Hippocampal formation (tissue), 2 donors: ENCODE measurements at regions not wholly inside any gene's neighbourhood (a gene's known extent, or its start where the extent isn't known, plus 50 kb on each side); places are given as distances from the start of the nearest gene placed in this dataset.
"Not testable (repeated sequence)": the region's sequence is repeated elsewhere in the genome, so short reads cannot be mapped to it uniquely, and the experiment has no call there.

Experiments
- DNase-seq, 2 donors: peaks; one replicate each; lab custom pipeline; 2025; lab: John Stamatoyannopoulos, UW

DNA sequence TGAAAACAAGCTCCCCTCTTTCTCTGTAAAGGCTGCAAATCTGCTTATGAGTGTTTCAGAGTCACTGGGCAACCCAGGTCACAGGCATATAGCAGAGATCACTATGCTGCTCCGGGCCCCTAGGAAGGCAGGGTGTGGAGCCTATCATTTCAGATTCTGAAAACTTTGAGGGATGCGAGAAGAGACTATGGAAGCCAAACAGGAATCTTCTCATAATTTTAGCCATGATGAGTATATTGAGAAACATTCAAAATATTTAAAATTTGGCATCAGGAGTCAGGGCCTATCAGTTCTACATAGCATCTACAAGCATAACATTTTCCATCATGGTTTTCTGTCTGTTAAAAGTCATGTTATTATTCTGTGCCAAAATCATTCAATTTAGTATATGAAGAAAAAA, 61.7 kb upstream of the ATXN3L start:
- DNase-seq = no peak

DNA sequence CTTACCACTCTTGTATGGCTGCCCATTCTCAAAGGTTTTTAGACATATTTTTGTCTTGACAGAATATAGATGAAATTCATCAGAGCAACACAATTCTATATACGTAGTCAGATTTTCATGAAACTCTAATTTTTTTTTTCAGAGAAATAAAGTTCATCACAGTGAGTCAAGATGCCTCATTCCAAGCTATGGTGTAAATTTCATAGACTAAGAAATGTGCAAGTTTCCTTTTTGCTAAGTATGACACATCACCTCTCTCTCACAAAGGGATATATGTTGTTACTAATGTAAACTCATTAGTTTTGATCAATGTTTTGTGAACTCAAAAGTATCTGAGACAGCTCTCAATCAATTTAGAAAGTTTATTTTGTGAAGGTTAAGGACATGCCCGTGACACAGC, 60.4 kb upstream of the ATXN3L start:
- DNase-seq = no peak

- DNase-seq = not testable (repeated sequence)
Observed at GRCh38 chrX:13378562-13379518, 59.0 kb upstream of the ATXN3L start.

DNA sequence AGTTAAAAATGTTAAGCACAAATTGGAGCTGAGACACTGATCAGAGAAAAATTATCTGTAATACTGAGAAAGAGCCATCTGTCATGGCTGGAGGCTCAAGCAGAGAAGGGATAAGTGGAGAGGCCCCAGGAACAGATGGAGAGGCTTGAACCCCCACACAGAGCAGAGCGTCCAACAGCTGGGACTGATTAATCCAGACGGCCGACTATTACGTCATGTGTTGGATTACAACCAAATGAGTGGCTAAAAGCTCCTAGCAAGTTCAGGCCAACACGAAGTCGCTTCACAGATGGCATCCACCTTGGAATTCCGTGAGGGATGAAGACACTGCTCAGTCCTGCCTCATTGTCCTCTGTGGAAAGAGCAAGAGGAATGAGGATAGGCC, 57.7 kb upstream of the ATXN3L start:
- DNase-seq = no peak

DNA sequence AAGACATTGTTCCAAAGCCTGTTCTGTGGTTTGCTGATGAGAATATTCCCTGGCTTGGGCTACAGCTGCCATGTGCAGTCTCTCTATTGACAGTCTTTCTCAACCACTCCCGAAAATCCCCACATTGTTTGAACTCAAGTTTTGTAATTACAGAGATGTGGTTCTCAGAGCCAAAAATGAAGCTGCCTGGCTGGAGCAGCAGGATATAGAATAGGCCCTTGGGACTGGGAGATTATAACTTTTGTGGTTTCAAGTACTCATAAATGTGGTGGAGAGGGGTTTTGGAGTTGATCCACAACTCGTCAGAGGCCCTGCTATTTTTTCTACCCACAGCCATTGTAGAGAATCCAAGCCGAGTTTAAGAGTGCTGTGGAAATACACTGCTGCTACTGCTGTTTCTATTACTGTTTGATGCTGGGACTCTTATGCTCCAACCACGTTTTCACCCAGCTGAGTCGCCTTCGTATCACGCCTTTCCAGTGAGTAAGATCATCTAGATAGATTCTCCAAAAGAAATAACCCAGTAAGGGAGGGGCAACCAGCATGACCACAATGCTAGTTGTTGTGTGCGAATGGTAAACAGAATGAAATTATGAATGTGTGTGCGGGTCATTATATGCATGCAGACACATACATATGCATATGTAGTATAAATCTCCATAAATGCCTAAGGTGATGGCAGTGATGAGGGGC, 57.1 kb upstream of the ATXN3L start:
- no peak for DNase-seq

DNA sequence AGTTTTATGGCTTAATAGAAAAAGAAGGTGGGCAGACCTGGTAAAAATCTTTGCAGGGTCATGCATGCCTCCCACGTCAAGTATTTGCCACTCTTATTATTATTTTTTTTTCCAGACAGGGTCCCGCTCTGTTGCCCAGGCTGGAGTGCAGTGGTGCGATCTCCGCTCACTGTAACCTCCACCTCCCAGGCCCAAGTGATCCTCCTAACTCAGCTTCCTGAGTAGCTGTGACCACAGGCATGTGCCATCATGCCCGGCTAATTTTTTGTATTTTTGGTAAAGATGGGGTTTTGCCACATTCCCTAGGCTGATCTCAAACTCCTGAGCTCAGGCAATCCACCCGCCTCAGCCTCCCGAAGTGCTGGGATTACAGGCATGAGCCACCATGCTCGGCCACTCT, 55.7 kb upstream of the ATXN3L start:
- DNase-seq = not testable (repeated sequence)

- no peak for DNase-seq
Observed at GRCh38 chrX:13374364-13374763, 54.5 kb upstream of the ATXN3L start.

GRCh38 chrX:13373431-13374187, 53.8 kb upstream of the ATXN3L start:
- DNase-seq = no peak

GRCh38 chrX:13373027-13373426, 53.2 kb upstream of the ATXN3L start:
- no peak for DNase-seq

DNA sequence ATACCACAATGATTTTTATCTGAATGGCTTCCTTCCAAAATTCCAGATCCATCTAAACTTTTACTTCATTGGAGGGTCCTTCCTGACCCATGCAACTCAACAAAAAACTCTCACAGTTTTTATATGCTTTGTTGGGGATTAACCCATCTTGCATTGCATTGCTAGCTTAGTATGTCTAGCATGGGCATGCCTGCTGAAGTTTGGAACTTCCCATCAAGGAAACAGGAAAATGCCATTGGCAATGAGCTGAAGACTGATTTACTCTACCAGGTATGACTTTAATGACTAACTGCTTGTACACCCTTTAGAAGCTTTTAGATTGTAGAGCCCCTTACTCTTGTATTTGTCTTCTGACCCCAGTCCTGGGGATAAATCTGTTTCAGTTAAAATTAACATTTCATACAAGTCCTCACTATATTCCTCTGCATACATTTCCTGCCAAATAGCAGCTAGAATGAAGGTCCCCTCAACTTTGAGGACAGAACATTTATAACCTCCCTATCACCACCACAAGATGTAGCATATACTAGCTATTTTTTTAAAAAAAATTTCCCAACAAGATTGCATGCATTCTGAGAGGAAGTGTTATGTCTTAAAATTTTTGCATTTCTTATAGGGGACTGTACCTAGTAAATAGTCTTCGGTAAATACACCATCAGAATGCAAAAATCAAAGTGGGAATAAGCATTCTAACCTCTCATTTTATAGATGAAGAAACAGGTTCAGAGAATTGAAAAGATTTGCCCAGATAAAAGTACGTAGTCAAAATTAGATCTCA, 52.5 kb upstream of the ATXN3L start:
- no peak for DNase-seq

DNA sequence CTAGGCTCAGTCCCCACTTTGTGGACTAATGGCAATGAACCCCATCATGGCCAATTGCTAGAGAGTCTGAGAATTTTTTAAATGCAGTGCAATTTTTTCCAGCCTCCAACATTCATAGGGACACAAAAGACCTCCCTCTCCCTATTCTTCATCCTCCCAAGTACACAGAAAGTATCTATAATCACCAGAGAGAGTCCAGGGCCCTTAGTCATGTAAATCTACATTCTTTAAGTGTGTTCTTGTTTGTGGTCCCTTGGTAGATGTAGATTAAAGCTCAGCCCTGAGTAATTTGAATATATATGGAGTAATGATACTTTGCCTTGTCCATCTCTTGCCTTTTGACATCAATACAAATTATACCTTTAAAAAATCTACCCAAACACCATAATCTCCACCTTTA, 51.3 kb upstream of the ATXN3L start:
- DNase-seq = no peak

GRCh38 chrX:13370713-13371112, 50.9 kb upstream of the ATXN3L start:
- no peak for DNase-seq
